HEK293 (cell line): ENCODE measurements at regions not wholly inside any gene's neighbourhood (a gene's known extent, or its start where the extent isn't known, plus 50 kb on each side); places are given as distances from the start of the nearest gene placed in this dataset.

Experiments
- KLF17 ChIP-seq: fragments of 450-650 bp; formaldehyde crosslinking; IDR thresholded peaks from 2 replicates; pipeline ENCODE4 v1.5.1; 2016; ENCODE audit warnings: missing biosample characterization, missing genetic modification characterization
- OSR2 ChIP-seq: fragments of 450-650 bp; formaldehyde crosslinking; IDR thresholded peaks from 2 replicates; pipeline ENCODE4 v1.5.1; 2016; ENCODE audit warnings: missing biosample characterization, missing genetic modification characterization
- SALL2 ChIP-seq: fragments of 450-650 bp; formaldehyde crosslinking; IDR thresholded peaks from 2 replicates; pipeline ENCODE4 v1.5.0; 2017; ENCODE audit warnings: missing biosample characterization, mild to moderate bottlenecking, missing genetic modification characterization, borderline replicate concordance
- ZNF10 ChIP-seq: fragments of 450-650 bp; formaldehyde crosslinking; IDR thresholded peaks from 2 replicates; pipeline ENCODE4 v1.5.1; 2017; ENCODE audit warnings: missing biosample characterization, missing genetic modification characterization
- ZNF26 ChIP-seq: fragments of 450-650 bp; formaldehyde crosslinking; IDR thresholded peaks from 2 replicates; pipeline ENCODE4 v1.5.1; 2016; ENCODE audit warnings: missing biosample characterization, missing genetic modification characterization
- ZNF274 ChIP-seq, 2 experiments: fragments of 200-500 bp in 1 of 2; fragments of 450-650 bp in 1 of 2; sonication (Bioruptor generic) in 1 of 2; formaldehyde crosslinking in 1 of 2; IDR thresholded peaks; 2 replicates each; pipeline versions ENCODE4 v1.5.1 to v1.6.1; 2014 to 2016; ENCODE audit warnings: borderline replicate concordance in 1 of 2, inconsistent platforms in 1 of 2, low read length in 1 of 2, missing biosample characterization in 1 of 2, missing genetic modification characterization in 1 of 2
- ZNF423 ChIP-seq: fragments of 450-650 bp; formaldehyde crosslinking; IDR thresholded peaks from 2 replicates; pipeline ENCODE4 v1.5.1; 2016; ENCODE audit warnings: missing biosample characterization, missing genetic modification characterization
- ZNF558 ChIP-seq: fragments of 450-650 bp; formaldehyde crosslinking; IDR thresholded peaks from 2 replicates; pipeline ENCODE4 v1.5.1; 2016; ENCODE audit warnings: missing biosample characterization, missing genetic modification characterization
- TF ChIP-seq, protein P1 (sequence below): fragments of 450-650 bp; formaldehyde crosslinking; IDR thresholded peaks from 2 replicates; pipeline ENCODE4 v1.5.1; 2017; ENCODE audit warnings: missing biosample characterization, mild to moderate bottlenecking, missing genetic modification characterization, moderate library complexity
- TF ChIP-seq, protein P2 (sequence below): fragments of 450-650 bp; formaldehyde crosslinking; IDR thresholded peaks from 2 replicates; pipeline ENCODE4 v1.5.1; 2016; ENCODE audit warnings: missing biosample characterization, missing genetic modification characterization

DNA sequence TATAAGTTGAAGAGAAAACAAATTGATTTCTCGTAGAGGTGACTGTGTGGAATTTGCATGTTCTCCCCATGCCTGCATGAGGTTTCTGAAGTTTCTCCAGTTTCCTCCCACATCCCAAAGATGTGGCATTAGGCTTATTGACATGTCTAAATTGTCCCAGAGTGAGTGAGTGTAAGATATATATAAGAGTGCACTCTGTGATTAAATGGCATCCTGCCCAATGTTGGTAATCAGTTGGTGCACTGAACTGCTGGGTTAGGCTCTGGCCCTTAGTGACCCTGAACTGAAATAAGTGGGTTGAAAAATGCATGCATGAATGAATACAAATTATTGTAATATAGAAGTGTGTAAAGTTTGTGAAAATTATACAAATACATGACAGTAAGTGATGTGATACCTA lies 1106.5 kb downstream of the TECRL start:
- no peak for TF ChIP-seq KLF17
- no peak for TF ChIP-seq ZNF274 (IDR thresholded peaks at IDR 0.05; ENCODE audit: low read length)
- TF ChIP-seq ZNF274 (tag by site-specific recombination; IDR thresholded peaks at IDR 0.05; ENCODE audit: borderline replicate concordance): no peak
- no peak for TF ChIP-seq ZNF423
- TF ChIP-seq, protein P1, sequence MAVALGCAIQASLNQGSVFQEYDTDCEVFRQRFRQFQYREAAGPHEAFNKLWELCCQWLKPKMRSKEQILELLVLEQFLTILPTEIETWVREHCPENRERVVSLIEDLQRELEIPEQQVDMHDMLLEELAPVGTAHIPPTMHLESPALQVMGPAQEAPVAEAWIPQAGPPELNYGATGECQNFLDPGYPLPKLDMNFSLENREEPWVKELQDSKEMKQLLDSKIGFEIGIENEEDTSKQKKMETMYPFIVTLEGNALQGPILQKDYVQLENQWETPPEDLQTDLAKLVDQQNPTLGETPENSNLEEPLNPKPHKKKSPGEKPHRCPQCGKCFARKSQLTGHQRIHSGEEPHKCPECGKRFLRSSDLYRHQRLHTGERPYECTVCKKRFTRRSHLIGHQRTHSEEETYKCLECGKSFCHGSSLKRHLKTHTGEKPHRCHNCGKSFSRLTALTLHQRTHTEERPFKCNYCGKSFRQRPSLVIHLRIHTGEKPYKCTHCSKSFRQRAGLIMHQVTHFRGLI (tag by site-specific recombination): no peak
- TF ChIP-seq SALL2 (tag by site-specific recombination): no peak
- no peak for TF ChIP-seq ZNF558 (tag by site-specific recombination)
- no peak for TF ChIP-seq OSR2 (tag by site-specific recombination)
- TF ChIP-seq, protein P2, sequence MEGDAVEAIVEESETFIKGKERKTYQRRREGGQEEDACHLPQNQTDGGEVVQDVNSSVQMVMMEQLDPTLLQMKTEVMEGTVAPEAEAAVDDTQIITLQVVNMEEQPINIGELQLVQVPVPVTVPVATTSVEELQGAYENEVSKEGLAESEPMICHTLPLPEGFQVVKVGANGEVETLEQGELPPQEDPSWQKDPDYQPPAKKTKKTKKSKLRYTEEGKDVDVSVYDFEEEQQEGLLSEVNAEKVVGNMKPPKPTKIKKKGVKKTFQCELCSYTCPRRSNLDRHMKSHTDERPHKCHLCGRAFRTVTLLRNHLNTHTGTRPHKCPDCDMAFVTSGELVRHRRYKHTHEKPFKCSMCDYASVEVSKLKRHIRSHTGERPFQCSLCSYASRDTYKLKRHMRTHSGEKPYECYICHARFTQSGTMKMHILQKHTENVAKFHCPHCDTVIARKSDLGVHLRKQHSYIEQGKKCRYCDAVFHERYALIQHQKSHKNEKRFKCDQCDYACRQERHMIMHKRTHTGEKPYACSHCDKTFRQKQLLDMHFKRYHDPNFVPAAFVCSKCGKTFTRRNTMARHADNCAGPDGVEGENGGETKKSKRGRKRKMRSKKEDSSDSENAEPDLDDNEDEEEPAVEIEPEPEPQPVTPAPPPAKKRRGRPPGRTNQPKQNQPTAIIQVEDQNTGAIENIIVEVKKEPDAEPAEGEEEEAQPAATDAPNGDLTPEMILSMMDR (tag by site-specific recombination): no peak
- TF ChIP-seq ZNF26 (tag by site-specific recombination): no peak
- no peak for TF ChIP-seq ZNF10 (tag by site-specific recombination)
